Neutrophil (primary cell): ENCODE measurements at regions not wholly inside any gene's neighbourhood (a gene's known extent, or its start where the extent isn't known, plus 50 kb on each side); places are given as distances from the start of the nearest gene placed in this dataset.

Experiments used
- H3K27ac ChIP-seq: fragments of 200-600 bp; sonication (generic); 2 replicates; pipeline ENCODE4 v1.5.1; 2016; ENCODE audit warnings: mild to moderate bottlenecking, moderate library complexity
- H3K27me3 ChIP-seq: fragments of 200-600 bp; sonication (generic); 2 replicates; pipeline ENCODE4 v1.6.0; 2016; ENCODE audit warnings: mild to moderate bottlenecking
- H3K36me3 ChIP-seq: fragments of 200-600 bp; sonication (generic); 2 replicates; pipeline ENCODE4 v1.5.1; 2017
- H3K4me1 ChIP-seq, 2 experiments: fragments of 200-600 bp in 1 of 2; sonication (generic) in 1 of 2; 1 replicate in 1 of 2; 2 replicates in 1 of 2; pipeline versions ENCODE4 v1.5.1 to v1.6.1; 2013 to 2016; ENCODE audit warnings: low read depth in 1 of 2, low read length in 1 of 2, mild to moderate bottlenecking in 1 of 2, moderate library complexity in 1 of 2; ENCODE audit not compliant: control insufficient read depth in 1 of 2, insufficient read depth in 1 of 2
- H3K4me3 ChIP-seq, 2 experiments: fragments of 200-600 bp in 1 of 2; sonication (generic) in 1 of 2; 1 replicate in 1 of 2; 2 replicates in 1 of 2; pipeline ENCODE4 v1.5.1; 2013 to 2016; ENCODE audit warnings: low read depth in 1 of 2, low read length in 1 of 2, mild to moderate bottlenecking in 1 of 2, moderate library complexity in 1 of 2
- H3K9me3 ChIP-seq: fragments of 200-600 bp; sonication (generic); 2 replicates; pipeline ENCODE4 v1.5.1; 2016
- TF ChIP-seq, protein P1 (sequence below): fragments of 200-600 bp; sonication (generic); IDR thresholded peaks from 2 replicates; pipeline ENCODE4 v1.5.1; 2016; ENCODE audit warnings: antibody characterized with exemption

DNA sequence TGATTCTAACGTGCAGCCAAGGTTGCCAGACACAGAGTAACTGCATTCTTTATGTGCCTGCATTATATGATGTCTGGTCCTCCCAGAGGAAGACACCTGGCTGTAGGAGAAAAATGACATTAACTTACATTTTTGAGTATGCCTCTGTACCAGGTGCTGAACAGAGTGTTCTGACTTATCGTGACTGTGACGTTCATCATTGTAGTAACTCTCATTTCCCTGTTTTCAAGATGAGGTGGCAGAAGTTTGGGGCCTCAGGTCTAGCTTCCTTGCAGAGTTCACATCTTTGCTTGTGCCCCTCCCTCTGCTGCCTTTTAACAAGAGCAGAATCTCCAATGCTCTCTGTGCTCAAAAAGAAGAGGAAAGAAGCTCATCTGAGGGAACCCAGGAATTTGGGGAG is 488.0 kb downstream of the AJAP1 start:
- TF ChIP-seq, protein P1, sequence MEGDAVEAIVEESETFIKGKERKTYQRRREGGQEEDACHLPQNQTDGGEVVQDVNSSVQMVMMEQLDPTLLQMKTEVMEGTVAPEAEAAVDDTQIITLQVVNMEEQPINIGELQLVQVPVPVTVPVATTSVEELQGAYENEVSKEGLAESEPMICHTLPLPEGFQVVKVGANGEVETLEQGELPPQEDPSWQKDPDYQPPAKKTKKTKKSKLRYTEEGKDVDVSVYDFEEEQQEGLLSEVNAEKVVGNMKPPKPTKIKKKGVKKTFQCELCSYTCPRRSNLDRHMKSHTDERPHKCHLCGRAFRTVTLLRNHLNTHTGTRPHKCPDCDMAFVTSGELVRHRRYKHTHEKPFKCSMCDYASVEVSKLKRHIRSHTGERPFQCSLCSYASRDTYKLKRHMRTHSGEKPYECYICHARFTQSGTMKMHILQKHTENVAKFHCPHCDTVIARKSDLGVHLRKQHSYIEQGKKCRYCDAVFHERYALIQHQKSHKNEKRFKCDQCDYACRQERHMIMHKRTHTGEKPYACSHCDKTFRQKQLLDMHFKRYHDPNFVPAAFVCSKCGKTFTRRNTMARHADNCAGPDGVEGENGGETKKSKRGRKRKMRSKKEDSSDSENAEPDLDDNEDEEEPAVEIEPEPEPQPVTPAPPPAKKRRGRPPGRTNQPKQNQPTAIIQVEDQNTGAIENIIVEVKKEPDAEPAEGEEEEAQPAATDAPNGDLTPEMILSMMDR: no peak
- Histone ChIP-seq H3K9me3 (no peaks in the 10 kb centered on the region), H3K4me3 (no peak overlapping the region), H3K4me1 (no peaks in the 10 kb centered on the region), H3K27me3 (no peaks in the 10 kb centered on the region), H3K36me3 (no peaks in the 10 kb centered on the region), H3K27ac (no peak overlapping the region)

DNA sequence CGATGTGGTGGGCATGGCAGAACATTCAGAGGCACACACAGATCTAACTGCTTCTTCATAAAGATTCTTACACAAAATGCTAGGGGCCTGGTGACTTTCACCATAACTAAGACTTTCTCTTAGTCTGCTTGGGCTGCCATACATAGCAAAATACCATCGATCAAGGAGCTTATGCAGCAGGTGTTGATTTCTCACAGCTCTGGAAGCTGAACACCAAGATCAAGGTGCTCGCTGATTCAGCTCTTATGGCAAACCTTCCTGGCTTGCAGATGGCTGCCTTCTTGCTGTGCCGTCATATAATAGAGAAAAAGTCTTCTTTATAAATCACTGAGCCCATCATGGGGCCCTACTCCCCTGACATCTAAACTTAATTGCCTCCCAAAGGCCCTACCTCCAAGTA is 487.3 kb downstream of the AJAP1 start:
- Histone ChIP-seq H3K4me3 (no peak overlapping the region), H3K27ac (no peak overlapping the region), H3K4me1 (no peaks in the 10 kb centered on the region), H3K36me3 (no peaks in the 10 kb centered on the region), H3K9me3 (no peaks in the 10 kb centered on the region), H3K27me3 (no peaks in the 10 kb centered on the region)
- TF ChIP-seq, protein P1: no peak

DNA sequence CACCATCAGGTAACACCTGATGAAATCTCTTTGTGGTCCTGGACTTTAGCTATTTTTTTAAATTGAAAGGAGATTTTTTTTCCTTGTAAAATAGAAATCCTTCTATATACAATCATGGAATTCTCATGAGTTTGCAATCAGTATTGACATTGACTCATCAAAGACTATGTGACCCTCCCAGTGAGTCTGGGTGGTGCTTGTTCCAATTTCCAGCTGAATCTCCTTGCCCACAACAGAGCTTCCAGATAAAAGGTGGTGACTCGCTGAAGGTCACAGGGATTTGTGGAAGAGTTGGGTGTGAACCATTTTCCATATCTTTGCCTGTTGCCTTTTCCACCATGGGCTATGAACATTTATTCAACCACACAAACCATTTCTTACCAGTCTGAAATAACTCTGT is 486.6 kb downstream of the AJAP1 start:
- Histone ChIP-seq H3K4me3 (no peak overlapping the region), H3K9me3 (no peaks in the 10 kb centered on the region), H3K4me1 (no peaks in the 10 kb centered on the region), H3K36me3 (no peaks in the 10 kb centered on the region), H3K27ac (no peak overlapping the region), H3K27me3 (no peaks in the 10 kb centered on the region)
- TF ChIP-seq, protein P1: no peak

DNA sequence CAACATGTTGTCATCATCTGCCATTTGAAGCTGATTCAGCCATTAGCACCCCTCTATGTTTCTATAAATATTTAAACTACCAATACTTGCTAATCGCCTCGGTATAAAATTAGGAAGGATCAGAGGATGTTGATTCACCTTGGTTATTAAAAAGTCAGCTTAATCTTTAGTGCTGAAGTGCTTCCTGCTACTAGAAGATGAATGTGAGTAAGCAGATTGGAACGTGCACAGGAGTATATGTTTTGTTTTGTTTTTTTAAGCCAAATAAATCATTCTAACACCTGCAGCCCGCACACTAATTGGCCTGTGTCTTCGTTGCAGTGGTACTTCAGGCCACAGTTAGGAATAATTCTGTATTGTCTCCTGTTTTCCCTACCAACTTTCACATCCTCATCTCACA is 485.7 kb downstream of the AJAP1 start:
- Histone ChIP-seq H3K4me1 (no peaks in the 10 kb centered on the region), H3K27me3 (no peaks in the 10 kb centered on the region), H3K9me3 (no peaks in the 10 kb centered on the region), H3K27ac (no peak overlapping the region), H3K4me3 (no peak overlapping the region), H3K36me3 (no peaks in the 10 kb centered on the region)
- TF ChIP-seq, protein P1: no peak

DNA sequence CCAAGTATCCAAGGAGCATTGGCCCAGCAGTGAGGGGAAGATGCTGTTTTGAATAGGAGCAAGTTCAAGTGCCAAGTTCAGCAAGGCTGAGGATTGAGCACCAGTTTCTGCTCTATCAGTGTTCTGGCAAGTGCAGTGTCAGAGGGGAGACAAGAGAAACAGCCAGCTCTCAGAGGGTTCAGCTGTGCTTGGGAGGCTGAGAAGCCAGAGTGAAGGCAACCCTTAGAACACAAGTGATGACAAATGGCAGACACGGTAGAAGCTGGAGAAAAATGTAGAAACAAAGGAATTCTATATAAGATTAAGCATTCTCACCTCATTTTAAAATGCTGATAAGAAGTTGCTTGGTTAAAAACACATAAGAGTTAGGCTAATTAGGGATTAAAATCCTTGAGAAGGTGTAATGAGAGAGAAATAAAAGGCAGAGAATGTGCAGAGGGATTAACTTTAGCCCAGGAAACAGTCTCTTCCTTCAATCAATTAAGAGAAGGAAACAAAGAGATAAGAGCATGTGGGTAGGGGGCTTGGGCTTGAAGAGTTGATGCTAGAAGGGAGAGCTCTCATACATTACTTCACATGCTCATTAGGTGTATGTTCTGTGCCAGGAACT is 475.4 kb downstream of the AJAP1 start:
- H3K4me1 ChIP-seq: no peaks in the 10 kb centered on the region
- H3K27me3 ChIP-seq: no peaks in the 10 kb centered on the region
- no peak overlapping the region for H3K27ac ChIP-seq
- H3K9me3 ChIP-seq: no peaks in the 10 kb centered on the region
- no peak overlapping the region for H3K4me3 ChIP-seq
- H3K36me3 ChIP-seq: no peaks in the 10 kb centered on the region
- TF ChIP-seq, protein P1: no peak

DNA sequence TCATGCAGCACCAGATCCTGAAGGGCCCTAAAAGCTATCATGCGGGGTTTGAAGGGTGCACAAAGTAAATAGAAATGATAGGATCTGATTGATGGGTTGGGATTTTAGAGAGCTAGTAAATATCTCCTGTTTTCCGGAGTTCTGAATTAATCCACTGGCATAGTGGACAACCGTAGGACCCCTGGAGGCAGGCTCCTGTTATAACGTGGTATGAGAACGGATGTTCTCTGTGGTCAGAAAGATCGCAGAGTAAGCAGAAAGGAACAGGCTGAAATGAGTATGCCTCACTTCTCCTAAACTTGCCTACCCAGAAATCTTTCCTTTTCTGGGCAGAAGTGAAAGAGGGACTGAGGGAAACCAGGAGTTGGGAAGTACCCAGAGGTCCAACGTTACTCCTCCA is 470.8 kb downstream of the AJAP1 start:
- Histone ChIP-seq H3K4me1 (no peaks in the 10 kb centered on the region), H3K27me3 (no peaks in the 10 kb centered on the region), H3K4me3 (no peak overlapping the region), H3K9me3 (no peaks in the 10 kb centered on the region), H3K36me3 (no peaks in the 10 kb centered on the region), H3K27ac (no peak overlapping the region)
- TF ChIP-seq, protein P1: no peak
